ENCODE measurements at regions not wholly inside any gene's neighbourhood (a gene's known extent, or its start where the extent isn't known, plus 50 kb on each side); places are given as distances from the start of the nearest gene placed in this dataset.

- no peak for DNase-seq (ENCODE audit: low read depth, low spot score)
These were observed 234.1 kb downstream of the OMA1 start for GRCh38 chr1:58312461-58312860.

GRCh38 chr1:58310881-58311280 is 235.6 kb downstream of the OMA1 start:
- no peak for DNase-seq (ENCODE audit: low read depth, low spot score)

- DNase-seq (ENCODE audit: low read depth, low spot score) = no peak
These were observed 236.1 kb downstream of the OMA1 start for GRCh38 chr1:58310469-58310868.

GRCh38 chr1:58308206-58308605 is 238.3 kb downstream of the OMA1 start:
- no peak for DNase-seq (ENCODE audit: low read depth, low spot score)

GRCh38 chr1:58307431-58307830 is 239.1 kb downstream of the OMA1 start:
- no peak for DNase-seq (ENCODE audit: low read depth, low spot score)

- DNase-seq (ENCODE audit: low read depth, low spot score) = no peak
These were observed 240.9 kb downstream of the OMA1 start for GRCh38 chr1:58305622-58306021.

- no peak for DNase-seq (ENCODE audit: low read depth, low spot score)
These were observed 242.1 kb downstream of the OMA1 start for GRCh38 chr1:58304346-58304975.

GRCh38 chr1:58303841-58304240 is 242.7 kb downstream of the OMA1 start:
- no peak for DNase-seq (ENCODE audit: low read depth, low spot score)

- no peak for DNase-seq (ENCODE audit: low read depth, low spot score)
These were observed 253.1 kb downstream of the OMA1 start for GRCh38 chr1:58293388-58293787.

- DNase-seq (ENCODE audit: low read depth, low spot score) = peak; percentile 78
These were observed 255.7 kb downstream of the OMA1 start for GRCh38 chr1:58290685-58291372.

GRCh38 chr1:58288624-58289142 is 257.8 kb downstream of the OMA1 start:
- DNase-seq (ENCODE audit: low read depth, low spot score) = no peak

- DNase-seq (ENCODE audit: low read depth, low spot score) = no peak
These were observed 258.5 kb downstream of the OMA1 start for GRCh38 chr1:58287894-58288623.

GRCh38 chr1:58284225-58284510 is 262.4 kb downstream of the OMA1 start:
- DNase-seq (ENCODE audit: low read depth, low spot score) = no peak

GRCh38 chr1:58283388-58284224 is 262.9 kb downstream of the OMA1 start:
- no peak for DNase-seq (ENCODE audit: low read depth, low spot score)

GRCh38 chr1:58282623-58283387 is 263.7 kb downstream of the OMA1 start:
- DNase-seq (ENCODE audit: low read depth, low spot score) = no peak

GRCh38 chr1:58266242-58266641 is 280.3 kb downstream of the OMA1 start:
- DNase-seq (ENCODE audit: low read depth, low spot score) = no peak

GRCh38 chr1:58264462-58264861 is 282.1 kb downstream of the OMA1 start:
- no peak for DNase-seq (ENCODE audit: low read depth, low spot score)

GRCh38 chr1:58262702-58263101 is 283.8 kb downstream of the OMA1 start:
- DNase-seq (ENCODE audit: low read depth, low spot score) = no peak

GRCh38 chr1:58258082-58258481 is 288.4 kb downstream of the OMA1 start:
- no peak for DNase-seq (ENCODE audit: low read depth, low spot score)

- DNase-seq (ENCODE audit: low read depth, low spot score) = no peak
These were observed 289.5 kb downstream of the OMA1 start for GRCh38 chr1:58257003-58257402.

- no peak for DNase-seq (ENCODE audit: low read depth, low spot score)
These were observed 290.0 kb downstream of the OMA1 start for GRCh38 chr1:58256546-58256945.
